ENCODE measurements at regions not wholly inside any gene's neighbourhood (a gene's known extent, or its start where the extent isn't known, plus 50 kb on each side); places are given as distances from the start of the nearest gene placed in this dataset.

GRCh38 chr10:128465697-128466096, 339.5 kb upstream of the MKI67 start:
- DNase-seq (ENCODE audit: low read depth in 2 of 2): no peak

DNA sequence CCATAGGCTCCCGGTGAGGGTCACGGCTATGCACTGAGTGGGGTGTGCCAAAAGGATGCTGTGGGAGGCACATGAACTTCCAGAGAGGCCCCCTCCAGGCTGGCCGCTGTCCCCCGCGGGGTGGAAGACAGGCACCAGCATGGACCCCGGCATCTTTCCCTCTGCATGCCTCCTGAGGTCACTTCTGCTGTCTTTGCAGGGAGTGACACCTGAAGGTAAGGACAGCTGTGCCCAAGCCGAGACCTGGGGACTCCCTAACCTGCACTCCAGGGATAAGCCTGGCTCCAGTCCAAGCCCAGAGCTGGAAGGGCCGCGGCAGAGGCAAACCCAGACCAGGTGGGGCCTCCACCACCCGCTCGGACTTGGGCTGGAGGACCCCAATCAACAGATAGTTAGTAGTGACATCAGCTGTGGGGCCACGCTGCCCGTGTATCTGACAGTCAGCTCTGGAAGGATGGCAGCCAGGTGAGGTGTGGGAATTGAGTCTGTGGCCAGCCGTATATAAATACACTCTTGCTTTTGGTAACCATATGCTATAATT, 340.7 kb upstream of the MKI67 start:
- no peak for DNase-seq (ENCODE audit: low read depth in 2 of 2)

- no peak for DNase-seq (ENCODE audit: low read depth in 2 of 2)
Measured at GRCh38 chr10:128468462-128468861, 342.2 kb upstream of the MKI67 start.

DNA sequence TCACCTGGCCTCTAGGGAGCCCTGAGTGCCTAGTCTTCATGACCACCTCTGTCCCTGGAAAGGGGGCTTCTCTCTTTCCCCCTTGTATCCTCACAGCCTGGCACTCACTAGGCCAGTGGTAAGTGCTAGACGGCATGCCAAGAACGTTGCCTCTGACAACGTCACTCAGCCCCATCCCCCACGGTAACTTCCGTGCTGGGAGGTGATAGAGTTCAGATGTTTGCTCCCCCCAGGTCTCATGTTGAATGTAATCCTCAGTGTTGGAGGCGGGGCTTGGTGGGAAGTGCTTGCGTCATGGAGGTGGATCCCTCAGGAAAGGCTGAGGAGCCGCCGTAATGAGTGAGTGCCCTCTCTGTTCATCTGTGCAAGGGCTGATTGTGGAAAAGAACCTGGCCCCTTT, 343.3 kb upstream of the MKI67 start:
- no peak for DNase-seq (ENCODE audit: low read depth in 2 of 2)

GRCh38 chr10:128470321-128470965, 344.2 kb upstream of the MKI67 start:
- DNase-seq (ENCODE audit: low read depth in 2 of 2): no peak

- no peak for DNase-seq (ENCODE audit: low read depth in 2 of 2)
Measured at GRCh38 chr10:128471151-128471550, 344.9 kb upstream of the MKI67 start.

DNA sequence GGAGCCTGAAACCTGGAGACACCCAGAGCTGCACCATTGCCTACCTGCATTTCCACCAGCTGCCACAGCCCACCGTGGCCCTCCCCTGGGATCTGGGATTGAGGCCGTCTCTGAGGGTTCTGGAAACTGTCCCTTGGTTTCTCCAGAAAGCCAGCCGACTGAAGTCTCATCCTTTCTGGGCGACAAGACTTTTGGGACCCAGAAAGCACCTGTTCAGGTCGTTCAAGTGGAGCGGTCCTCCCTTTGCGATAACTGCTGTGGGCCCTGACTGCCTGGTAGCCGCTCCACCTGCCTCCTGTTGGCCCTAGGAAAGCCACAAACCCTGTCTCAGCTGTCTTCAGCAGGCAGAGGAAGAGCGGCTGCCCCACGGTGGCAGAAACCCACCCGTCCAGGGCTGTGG, 346.0 kb upstream of the MKI67 start:
- no peak for DNase-seq (ENCODE audit: low read depth in 2 of 2)

GRCh38 chr10:128473396-128473795, 347.2 kb upstream of the MKI67 start:
- no peak for DNase-seq (ENCODE audit: low read depth in 2 of 2)

DNA sequence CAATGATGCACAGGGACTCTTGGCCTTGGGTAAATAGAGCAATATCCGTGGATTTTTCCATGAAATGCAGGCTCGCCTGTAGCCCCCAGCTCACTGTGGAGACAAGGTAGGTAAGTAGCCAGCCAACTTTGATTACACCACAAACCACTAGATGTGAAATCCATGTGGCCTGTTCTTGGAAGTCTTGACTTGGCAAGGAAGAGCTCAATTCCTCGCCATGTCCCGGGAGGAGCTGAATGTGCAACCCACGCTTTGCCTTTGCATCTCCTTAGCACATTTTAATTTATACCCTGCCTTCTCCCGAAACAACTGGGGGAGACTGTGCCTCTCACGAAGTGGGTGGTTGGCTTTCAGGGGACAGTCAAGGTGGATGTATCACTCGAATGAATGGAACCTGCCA, 347.7 kb upstream of the MKI67 start:
- DNase-seq (ENCODE audit: low read depth in 2 of 2): no peak

DNA sequence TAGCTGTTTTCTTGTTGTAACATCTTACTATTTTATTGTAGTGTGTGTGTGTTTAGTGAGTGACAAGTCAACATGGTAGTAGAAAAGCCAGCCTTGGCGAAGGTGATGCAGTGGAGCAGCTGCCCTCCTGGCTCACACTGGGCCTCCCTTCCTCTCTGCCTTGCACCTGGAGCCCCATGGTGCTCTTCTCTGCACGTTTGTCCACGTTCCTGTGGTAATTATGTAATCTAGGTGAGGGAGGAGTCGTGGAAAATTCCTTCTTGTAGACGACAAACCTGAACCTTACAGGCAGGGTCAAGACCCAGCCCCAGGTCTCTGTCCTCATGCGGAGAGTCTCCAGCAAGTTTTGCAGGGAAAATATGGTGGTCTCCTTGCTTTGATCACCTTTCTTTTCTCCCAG, 348.3 kb upstream of the MKI67 start:
- DNase-seq (ENCODE audit: low read depth in 2 of 2): no peak

- DNase-seq (ENCODE audit: low read depth in 2 of 2): no peak
Measured at GRCh38 chr10:128475686-128476367, 349.6 kb upstream of the MKI67 start.

DNA sequence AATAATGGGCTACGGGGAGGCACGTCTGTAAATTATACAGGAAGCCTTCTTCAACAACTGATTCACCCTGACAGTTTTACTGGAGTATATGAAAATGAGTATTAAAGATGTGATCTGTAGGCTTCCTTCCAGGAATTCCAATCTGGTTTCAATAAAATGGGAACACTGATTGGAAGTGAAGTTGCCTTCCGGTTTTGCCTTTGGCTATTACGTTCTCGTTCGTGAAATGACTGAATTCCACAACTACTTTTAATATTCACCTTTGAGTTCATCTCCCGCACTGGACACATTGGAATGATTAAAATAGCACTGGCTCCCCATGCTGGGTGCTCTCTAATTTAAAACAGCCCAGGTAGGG, 350.1 kb upstream of the MKI67 start:
- DNase-seq (ENCODE audit: low read depth in 2 of 2): no peak

DNA sequence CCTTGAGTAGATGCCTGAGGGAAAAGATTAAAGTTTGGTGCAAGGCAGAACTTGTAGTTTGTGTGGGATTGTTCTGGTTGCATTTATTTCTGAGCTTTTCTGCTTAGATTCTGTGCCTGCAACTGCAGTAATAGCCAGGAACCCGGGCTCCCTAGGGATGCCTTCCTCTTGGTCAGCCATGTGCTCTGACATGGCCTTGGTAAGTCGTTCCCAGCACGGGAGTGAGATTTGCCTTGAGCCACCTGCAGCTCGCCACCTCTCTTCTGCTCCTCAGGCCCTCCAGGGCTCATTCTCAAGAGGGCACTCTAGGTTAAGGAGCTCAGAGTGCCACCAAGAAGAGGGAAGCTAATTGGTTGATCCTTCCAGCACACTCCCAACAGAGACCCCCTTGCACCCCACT, 350.6 kb upstream of the MKI67 start:
- DNase-seq (ENCODE audit: low read depth in 2 of 2): no peak

DNA sequence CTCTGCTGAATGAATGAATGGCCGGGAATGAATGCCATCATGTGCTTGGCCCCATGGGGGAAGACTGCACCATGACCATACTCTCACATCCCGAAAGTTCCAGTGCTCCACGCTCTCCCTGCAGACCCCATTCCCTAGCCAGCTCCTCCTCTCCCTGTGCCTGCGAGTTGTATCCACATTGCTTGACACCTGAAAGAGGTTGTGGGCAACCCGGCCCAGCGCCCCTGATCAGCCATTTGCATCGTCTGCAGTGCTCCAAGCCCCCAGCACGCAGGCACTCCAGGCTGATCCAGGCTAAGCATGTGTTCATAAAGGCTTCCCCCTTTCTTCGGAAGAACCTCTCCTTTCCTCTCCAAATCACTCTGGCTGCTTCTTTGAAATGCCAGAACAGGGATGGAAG, 354.4 kb upstream of the MKI67 start:
- no peak for DNase-seq (ENCODE audit: low read depth in 2 of 2)

DNA sequence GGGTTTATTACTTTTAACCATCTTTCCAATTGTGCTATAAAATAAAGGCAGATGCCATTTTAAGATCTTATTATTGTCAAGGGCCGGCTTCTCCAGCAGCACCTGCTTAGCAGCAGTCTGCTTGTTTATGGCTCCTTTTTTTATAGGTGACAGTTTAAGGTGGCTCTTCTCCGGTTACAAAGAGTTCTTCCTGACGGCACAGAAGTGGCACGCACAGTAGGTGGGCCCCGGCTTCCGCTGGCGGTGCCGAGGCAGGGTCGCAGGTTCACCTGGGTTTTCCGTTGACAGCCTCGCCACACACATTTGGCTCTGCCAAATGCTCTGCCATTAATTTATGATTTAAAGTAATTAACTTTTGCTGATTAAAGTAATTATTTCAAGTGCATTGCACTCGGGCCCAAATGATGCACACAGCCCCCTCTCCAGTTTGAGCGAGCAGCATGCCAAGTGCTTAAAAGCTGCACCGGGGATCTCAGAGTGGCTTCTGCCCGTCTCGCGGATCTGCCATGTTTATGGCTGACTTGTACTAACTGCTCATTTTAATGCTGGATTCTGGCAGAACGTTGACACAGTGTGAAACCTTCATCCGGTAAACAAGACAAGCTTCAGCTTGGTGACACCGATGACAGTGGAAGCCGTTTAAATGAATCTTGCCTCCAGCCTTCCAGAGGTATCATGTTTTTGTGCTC, 355.1 kb upstream of the MKI67 start:
- DNase-seq (ENCODE audit: low read depth in 2 of 2): no peak

GRCh38 chr10:128482052-128482451, 355.8 kb upstream of the MKI67 start:
- no peak for DNase-seq (ENCODE audit: low read depth in 2 of 2)

DNA sequence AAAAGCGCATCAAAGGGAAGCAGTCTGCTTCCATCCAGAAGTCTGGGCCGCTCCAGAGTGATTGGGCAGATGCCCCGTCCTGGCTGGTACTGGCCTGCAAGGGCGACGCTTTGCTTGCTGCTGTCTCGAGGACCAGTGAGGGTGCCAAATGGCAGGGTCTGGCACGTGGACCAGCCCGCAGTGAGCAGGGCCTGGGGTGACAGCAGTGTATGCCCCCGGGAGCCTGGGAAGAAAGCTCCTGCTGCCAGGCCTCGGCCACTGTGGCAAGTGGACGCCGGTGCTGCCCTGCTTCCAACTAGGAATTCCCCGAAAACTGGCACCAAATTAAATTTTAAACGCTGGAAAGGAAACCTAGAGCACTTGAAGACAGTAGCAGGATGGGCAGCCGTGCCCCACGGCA, 357.0 kb upstream of the MKI67 start:
- no peak for DNase-seq (ENCODE audit: low read depth in 2 of 2)

DNA sequence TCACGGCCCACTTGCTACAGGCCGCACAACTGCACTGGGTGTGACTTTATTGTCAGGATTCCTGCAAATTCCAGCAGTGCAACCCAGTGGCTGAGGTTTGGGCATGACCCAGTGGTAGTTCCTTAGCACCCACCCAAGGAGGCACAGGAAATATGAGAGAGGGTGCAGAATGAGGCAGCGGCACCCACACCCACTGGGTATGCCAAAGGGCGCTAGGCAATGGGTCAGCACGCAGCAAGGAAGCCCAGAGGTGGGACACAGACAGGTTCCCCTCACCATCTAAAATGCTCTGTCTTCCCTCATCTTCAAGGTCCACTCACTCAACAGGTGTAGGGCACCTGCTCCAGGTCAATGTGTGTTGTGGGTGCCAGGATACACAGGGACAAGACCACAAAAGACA, 357.8 kb upstream of the MKI67 start:
- DNase-seq (ENCODE audit: low read depth in 2 of 2): no peak

DNA sequence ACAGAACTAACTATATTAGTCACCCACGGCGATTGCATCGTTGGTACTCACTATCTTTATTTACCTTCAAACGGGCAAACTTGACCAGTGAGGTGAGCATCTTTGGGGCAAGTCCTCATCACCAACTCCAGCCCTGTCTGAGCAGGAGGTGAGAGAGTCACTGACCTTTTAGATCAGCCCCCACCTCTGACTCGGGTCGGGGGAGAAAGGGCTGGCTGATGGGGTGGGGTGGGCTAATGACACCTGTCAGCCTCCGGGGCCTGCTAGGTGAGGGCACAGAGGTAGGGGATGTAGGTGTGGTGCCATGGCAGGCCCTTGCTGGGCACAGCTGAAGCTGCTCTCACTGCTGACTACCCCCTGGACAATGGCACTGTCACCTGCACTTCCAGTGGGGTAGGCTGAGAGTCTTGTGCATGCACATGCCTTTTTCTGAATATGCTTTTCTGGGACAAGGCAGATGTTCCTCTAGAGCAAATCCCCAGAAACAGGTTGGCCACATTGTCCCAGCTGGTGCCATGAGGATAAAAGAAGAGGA, 359.5 kb upstream of the MKI67 start:
- no peak for DNase-seq (ENCODE audit: low read depth in 2 of 2)

- no peak for DNase-seq (ENCODE audit: low read depth in 2 of 2)
Measured at GRCh38 chr10:128487517-128487916, 361.3 kb upstream of the MKI67 start.

DNA sequence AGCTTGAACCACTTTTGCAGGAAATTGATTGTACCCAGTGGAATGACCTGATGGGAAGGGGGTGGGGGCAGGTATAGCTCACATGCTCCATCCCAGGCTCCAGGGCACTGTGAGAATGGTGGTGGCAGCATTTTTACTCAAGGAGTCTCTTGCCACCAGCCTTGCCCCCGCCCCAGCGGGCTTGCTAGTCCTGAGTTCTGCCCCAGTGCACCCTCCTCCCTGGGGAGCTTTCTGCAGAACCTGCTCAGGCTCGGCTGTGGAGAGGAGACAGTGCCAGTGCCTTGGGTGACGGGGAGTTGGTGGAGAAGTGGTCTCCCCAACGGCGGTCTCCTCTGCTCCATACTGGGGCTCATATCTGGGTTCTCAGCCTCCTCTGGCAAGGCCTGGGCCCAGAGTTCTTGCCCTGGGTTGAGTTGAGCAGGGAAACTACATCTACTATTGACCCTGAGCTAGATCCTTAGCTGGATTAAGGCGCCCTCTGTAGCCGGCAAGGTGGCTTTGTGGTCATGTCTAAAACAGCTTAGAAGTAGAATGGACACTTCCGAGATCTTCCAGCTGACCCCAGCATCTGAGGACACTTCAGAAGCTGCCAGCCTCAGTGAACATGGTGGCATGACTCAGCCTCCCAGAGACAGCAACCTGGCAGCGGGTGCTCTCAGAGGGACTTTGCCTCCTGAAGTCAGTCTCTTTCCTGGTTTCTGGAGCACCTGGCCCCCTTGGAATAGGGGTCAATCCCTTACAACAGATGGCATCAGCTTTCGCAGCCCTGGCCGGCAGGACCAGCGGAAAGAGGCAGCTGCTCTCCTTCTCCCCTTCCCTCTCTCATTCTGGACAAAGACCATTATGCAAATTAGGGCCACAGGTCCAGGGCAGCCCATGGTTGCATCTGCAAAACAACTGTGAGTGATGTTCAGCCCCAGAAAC, 363.4 kb upstream of the MKI67 start:
- no peak for DNase-seq (ENCODE audit: low read depth in 2 of 2)

- DNase-seq (ENCODE audit: low read depth in 2 of 2): no peak
Measured at GRCh38 chr10:128491686-128492085, 365.5 kb upstream of the MKI67 start.

Measured in stimulated activated CD4-positive, alpha-beta T cell treated with anti-CD3 and anti-CD28 coated beads, Interleukin-1b, Interleukin-23, amount 100 ng/mL, for 4 hours (primary cell).